Epidermal melanocyte (primary cell): ENCODE measurements at regions not wholly inside any gene's neighbourhood (a gene's known extent, or its start where the extent isn't known, plus 50 kb on each side); places are given as distances from the start of the nearest gene placed in this dataset.
"Not testable (repeated sequence)": the region's sequence is repeated elsewhere in the genome, so short reads cannot be mapped to it uniquely, and the experiment has no call there.

Experiments
- DNase-seq: peaks from one replicate; pipeline ENCODE4 v3.0.0; 2011; ENCODE audit warnings: low spot score; ENCODE audit not compliant: insufficient read length

DNA sequence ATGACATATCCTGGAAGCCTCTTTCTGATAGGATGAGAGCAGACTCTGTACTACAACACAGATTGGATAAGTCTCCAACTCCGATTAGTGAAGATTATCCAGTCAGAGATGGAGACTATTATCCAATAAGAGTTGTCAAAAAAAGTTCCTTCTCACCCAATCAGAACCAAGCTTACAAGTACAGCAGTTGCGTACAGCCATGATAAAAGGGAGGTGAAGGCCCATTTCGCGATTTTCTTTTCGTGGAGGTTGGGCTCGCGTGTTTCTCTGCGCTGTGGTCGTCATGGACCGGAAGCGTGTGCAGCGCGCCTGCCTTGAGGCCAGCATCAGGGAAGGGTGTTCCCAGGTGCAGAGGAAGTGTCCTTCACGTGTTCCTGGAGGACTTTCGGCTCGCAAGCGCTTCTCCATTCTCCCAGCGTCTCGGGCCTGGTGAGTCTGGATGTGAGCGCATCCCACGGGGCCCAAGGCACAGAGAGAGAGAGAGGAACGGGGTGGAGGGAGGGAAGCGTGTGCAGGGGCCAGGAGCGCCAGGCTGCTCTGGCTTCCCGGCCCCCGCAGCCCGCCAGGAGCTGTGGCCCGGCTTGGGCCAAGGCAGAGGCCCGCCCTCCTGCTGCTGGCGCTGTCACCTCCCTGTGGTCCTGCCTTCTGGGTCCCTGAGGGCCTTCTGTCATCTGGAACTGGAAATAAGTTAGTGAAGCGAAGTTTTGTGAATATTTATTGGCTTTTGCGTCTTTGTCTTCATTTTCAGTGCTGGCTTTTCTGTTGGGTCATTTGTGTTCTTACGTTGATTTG lies 53.9 kb downstream of the CDRT15L2 start:
- not testable (repeated sequence) for DNase-seq

DNA sequence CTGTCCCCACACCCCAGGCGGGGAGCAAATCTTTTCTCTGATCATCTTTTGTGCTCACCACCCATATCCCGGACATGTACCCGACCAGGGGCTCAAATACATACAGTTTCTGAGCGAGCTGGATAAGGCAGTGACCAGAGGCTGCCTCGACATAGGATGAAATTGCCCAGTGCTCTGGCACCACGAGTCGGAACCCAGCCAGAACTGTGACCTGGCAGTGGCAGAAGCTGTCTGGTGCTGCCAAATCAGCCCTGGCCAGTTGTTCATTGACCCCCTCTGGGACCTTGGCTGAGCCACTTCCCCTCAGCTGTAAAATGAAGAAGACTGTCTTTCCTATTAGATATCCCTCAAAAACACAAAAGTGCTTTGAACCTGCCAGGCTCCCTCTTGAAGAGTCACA lies 60.6 kb downstream of the CDRT15L2 start:
- DNase-seq = not testable (repeated sequence)

- not testable (repeated sequence) for DNase-seq
Measured at GRCh38 chr17:20646661-20647272, 67.2 kb downstream of the CDRT15L2 start.

GRCh38 chr17:20649097-20649767 lies 69.7 kb downstream of the CDRT15L2 start:
- DNase-seq = not testable (repeated sequence)

DNA sequence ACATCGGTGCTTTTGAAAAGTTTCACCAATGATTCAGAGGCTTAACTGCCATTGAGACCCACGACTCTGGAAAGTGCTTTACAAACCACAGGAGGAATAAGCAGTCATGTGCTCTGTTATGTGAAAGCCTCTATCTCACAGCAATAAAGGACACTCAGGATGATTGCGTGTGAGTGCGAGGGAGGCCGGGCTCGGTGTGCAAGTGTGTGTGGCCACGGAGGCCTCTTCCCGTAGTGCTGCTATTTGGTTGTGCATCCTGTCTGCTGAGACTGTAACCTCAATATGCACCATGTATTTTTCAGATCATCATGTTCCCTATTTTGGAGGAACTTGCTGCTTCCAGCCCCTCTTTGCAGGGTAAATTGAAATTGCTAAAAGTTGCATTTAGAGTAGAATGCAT lies 71.5 kb downstream of the CDRT15L2 start:
- DNase-seq = not testable (repeated sequence)

DNA sequence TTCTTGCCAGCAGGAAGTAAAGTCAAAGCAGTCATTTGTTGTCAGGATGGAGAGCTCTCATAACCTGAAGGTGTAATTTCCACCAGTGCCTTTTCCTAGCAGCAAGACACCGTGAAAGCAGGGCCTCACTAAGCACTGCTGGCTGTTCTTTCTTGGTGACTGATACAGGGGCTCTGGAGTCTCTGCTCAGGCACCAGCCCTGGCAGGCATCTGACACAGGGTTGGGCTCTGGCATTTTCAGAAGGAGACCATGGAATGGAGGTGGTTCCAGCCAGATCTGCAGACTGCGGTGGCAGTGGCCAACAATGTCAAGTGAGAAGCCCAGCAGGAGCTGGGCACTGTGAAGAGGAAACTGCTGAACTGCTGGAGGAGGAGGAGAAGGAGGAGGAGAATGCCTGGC lies 72.2 kb downstream of the CDRT15L2 start:
- DNase-seq = not testable (repeated sequence)

- not testable (repeated sequence) for DNase-seq
Measured at GRCh38 chr17:20653391-20653790, 73.9 kb downstream of the CDRT15L2 start.

DNA sequence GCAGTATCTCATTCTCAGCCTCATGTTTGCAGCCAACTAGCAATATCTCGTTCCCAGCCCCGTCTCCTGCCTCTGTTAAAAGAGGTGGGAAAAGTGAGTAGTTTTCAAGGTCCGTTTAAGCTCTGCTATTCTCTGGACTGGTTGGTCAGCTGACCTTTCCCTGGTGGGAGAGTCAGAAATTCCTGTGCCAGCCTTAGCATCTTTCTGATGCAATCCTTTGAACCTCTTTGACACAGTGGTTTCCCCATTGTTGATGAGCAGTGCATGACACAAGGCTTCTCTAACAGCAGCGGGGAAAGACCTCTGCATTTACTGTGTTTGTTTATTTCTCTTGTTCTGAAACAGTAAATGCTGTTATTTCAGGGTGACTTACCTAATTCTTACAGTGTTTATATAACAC lies 74.6 kb downstream of the CDRT15L2 start:
- not testable (repeated sequence) for DNase-seq

DNA sequence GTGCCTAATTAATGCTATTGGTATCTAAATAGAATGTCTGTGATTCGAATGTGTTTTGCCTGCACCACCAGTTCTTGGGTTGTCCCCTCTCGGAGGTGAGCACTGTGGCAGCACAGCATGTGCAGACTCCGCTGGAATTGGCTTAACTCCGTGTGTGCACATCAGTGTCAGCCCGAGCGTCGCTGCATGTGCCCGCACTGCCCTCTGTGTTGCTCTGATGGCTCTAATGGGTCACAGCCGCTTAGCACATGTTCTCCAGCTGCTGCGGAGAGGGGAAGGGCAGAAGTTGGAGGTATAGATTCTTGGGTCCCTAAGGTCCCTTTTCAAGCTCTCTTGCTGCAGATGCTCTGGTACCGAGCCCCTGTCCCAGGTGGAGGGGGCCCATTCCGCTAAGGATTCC lies 75.1 kb downstream of the CDRT15L2 start:
- not testable (repeated sequence) for DNase-seq

- DNase-seq = not testable (repeated sequence)
Measured at GRCh38 chr17:20665103-20665955, 85.8 kb downstream of the CDRT15L2 start.

DNA sequence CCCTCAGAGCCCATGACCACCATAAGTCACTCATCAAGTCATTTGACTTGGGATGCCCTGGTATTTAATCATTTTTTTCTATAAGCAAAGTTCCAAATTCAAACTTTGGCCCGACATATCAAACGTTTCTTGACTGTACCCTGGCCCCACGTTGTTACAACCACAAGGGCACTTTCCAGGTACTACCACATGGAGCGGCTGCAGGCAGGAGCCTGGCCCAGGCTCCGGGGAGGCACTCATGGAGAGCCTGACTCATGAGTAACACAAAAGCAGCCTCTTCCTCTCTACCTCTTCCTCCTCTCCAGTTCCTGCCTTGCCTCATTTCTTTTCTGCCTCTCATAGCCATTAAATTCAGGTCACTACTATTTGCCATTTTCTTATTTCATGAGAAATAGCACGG lies 87.2 kb downstream of the CDRT15L2 start:
- not testable (repeated sequence) for DNase-seq

DNA sequence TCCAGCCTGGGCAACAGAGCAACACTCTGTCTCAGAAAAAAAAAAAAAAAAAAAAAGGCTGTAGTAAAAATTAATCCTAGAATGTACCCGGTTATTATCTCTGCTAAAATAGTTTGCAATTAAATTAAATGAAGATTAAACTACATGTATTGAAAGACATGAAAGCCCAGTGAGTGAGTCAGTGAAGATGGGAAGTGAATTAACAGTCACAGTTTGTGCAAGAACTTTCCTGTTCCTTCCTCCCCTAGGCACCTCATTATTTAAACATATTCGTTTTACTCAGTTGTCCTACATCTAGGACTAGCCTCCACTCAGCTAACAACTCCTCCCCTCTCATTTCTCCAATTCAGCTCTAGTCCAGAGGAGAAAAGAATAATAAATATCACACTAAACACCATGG lies 88.2 kb downstream of the CDRT15L2 start:
- not testable (repeated sequence) for DNase-seq

- not testable (repeated sequence) for DNase-seq
Measured at GRCh38 chr17:20668316-20668715, 88.8 kb downstream of the CDRT15L2 start.

GRCh38 chr17:20668868-20669267 lies 89.3 kb downstream of the CDRT15L2 start:
- not testable (repeated sequence) for DNase-seq

- not testable (repeated sequence) for DNase-seq
Measured at GRCh38 chr17:20670506-20670905, 91.0 kb downstream of the CDRT15L2 start.

DNA sequence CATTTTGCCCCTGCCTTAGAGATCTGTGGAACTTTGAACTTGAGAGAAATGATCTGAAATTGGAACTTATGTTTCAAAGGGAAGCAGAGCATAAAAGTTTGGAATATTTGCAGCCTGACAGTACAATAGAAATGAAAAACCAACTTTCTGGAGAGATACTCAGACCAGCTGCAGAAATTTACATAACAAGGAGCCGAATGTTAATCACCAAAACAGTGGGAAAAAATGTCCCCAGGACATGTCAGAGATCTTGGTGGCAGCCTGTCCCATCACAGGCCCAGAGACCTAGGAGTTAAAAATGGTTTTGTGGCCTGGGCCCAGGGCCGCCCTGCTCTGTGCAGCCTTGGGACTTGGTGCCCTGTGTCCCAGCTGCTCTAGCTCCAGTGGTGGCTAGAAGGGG lies 94.8 kb downstream of the CDRT15L2 start:
- DNase-seq = not testable (repeated sequence)

- DNase-seq = not testable (repeated sequence)
Measured at GRCh38 chr17:20675707-20676106, 96.2 kb downstream of the CDRT15L2 start.

- not testable (repeated sequence) for DNase-seq
Measured at GRCh38 chr17:20676656-20677055, 97.1 kb downstream of the CDRT15L2 start.

DNA sequence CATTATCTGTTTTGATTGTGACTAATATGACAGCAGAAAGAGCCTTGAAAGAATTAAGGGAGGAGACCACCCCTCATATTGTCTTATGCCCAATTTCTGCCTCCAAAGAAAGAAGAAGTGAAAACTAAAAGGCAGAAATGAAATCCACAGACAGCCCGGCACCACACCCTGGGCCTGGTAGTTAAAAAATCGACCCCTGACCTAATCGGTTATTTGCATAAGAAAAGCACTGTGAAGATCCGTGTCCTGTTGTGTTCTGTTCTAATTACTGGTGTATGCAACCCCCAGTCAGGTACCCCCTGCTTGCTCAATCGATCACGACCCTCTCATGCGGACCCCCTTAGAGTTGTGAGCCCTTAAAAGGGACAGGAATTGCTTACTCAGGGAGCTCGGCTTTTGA lies 97.9 kb downstream of the CDRT15L2 start:
- not testable (repeated sequence) for DNase-seq

DNA sequence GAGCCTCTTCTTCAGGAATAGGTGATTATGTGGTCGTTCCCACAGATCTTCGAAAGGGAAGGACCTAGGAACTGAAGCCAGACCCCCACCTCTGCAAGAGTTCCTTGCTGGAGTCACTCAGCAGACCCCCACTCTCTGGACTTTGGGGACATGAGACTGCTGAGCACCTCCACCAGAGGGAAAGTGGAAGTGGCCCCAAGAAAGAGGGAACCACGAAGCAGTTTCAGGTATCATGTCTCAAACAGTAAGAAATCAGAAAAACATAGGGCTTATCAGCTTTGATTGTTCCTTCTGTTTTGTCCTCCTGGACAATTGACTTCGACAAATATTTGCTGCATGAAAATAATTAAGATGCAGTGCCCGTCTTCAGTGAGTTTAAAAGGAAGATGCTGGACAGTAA lies 98.9 kb downstream of the CDRT15L2 start:
- DNase-seq = not testable (repeated sequence)
